ENCODE measurements at regions not wholly inside any gene's neighbourhood (a gene's known extent, or its start where the extent isn't known, plus 50 kb on each side); places are given as distances from the start of the nearest gene placed in this dataset.

DNA sequence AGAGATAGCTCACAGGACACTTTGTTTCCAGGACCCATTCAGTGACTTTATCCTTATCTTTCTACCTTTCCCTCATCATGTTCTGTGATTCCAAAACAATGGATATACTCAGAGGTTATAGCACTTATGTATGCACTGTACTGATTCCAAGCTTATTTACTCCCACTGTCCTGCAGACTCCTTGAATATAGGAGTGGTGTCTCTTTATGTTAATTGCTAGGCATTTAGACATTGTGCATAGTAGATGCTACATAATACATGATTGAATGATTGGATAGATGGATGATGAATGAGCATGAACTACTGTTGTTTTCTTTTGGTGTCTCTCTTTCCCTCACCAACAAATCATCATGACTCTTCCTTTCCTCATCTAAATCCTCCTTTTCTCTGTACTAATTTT lies 279.1 kb upstream of the RAG2 start:
- no peaks in the 10 kb centered on the region for H3K9me3 ChIP-seq
- H3K4me1 ChIP-seq, result no peaks in the 10 kb centered on the region
- intact Hi-C loops (cut with DNase I; ENCODE audit: low total_unique reads), result no loop called here
- no peak for DNase-seq
- no peaks in the 10 kb centered on the region for H3K27me3 ChIP-seq
- no peak overlapping the region for H3K27ac ChIP-seq
- no peak for TF ChIP-seq POLR2A (IDR thresholded peaks at IDR 0.05)
- TF ChIP-seq, protein P1, sequence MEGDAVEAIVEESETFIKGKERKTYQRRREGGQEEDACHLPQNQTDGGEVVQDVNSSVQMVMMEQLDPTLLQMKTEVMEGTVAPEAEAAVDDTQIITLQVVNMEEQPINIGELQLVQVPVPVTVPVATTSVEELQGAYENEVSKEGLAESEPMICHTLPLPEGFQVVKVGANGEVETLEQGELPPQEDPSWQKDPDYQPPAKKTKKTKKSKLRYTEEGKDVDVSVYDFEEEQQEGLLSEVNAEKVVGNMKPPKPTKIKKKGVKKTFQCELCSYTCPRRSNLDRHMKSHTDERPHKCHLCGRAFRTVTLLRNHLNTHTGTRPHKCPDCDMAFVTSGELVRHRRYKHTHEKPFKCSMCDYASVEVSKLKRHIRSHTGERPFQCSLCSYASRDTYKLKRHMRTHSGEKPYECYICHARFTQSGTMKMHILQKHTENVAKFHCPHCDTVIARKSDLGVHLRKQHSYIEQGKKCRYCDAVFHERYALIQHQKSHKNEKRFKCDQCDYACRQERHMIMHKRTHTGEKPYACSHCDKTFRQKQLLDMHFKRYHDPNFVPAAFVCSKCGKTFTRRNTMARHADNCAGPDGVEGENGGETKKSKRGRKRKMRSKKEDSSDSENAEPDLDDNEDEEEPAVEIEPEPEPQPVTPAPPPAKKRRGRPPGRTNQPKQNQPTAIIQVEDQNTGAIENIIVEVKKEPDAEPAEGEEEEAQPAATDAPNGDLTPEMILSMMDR (IDR thresholded peaks at IDR 0.05), result no peak
- no peaks in the 10 kb centered on the region for H3K36me3 ChIP-seq
- H3K4me3 ChIP-seq, result no peak overlapping the region

DNA sequence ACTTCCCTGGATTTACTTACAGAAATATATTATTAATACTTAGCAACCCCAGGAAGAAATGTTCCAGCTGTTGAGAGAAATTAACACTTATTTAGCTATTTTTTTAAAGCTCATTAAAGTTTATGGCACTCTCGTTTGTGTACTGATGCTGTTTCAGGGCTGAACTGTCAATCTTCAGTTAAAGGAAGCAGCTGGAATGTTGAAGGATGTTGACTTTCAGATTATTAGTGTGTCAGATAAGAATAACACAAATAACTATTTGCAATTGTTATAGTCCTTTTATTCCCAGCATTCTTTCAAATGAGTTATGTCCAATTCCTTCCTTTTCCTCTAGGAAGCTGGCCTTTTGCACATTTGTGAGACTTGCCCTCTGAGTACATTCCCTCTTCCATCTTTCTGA lies 278.2 kb upstream of the RAG2 start:
- no peak for TF ChIP-seq POLR2A (IDR thresholded peaks at IDR 0.05)
- TF ChIP-seq, protein P1 (IDR thresholded peaks at IDR 0.05), result no peak
- intact Hi-C loops (cut with DNase I; ENCODE audit: low total_unique reads), result no loop called here
- Histone ChIP-seq H3K4me1 (no peaks in the 10 kb centered on the region), H3K27ac (no peak overlapping the region), H3K9me3 (no peaks in the 10 kb centered on the region), H3K36me3 (no peaks in the 10 kb centered on the region), H3K27me3 (no peaks in the 10 kb centered on the region), H3K4me3 (no peak overlapping the region)
- DNase-seq, result no peak

- H3K27me3 ChIP-seq, result no peaks in the 10 kb centered on the region
- no peak for DNase-seq
- TF ChIP-seq POLR2A (IDR thresholded peaks at IDR 0.05), result no peak
- TF ChIP-seq, protein P1 (IDR thresholded peaks at IDR 0.05), result no peak
- no peak overlapping the region for H3K27ac ChIP-seq
- no peaks in the 10 kb centered on the region for H3K36me3 ChIP-seq
- H3K9me3 ChIP-seq, result no peaks in the 10 kb centered on the region
- H3K4me3 ChIP-seq, result no peak overlapping the region
- intact Hi-C loops (cut with DNase I; ENCODE audit: low total_unique reads), result no loop called here
- H3K4me1 ChIP-seq, result no peaks in the 10 kb centered on the region
Observed at GRCh38 chr11:36874291-36874690, 276.3 kb upstream of the RAG2 start.

DNA sequence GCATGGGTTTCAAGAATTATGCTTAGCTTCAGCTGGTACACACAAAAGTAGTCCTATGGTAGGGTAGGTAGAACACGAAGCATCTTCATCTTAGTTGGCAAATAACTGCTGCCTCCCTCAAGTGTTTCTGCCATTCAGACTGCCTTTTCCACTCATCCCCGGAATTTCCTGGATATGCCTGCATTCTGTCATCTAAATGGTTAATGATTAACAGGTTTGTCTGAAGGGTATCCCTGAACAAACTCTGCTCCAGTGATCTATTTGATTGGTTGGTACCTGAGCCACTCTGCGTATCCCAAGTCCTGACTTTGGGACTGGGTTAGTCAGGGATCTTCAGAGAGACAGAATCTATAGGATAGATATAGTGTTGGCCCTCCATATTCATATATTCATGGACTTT lies 272.3 kb upstream of the RAG2 start:
- TF ChIP-seq, protein P1 (IDR thresholded peaks at IDR 0.05), result no peak
- TF ChIP-seq POLR2A (IDR thresholded peaks at IDR 0.05), result no peak
- Histone ChIP-seq H3K27ac (no peak overlapping the region), H3K27me3 (no peaks in the 10 kb centered on the region), H3K4me1 (no peaks in the 10 kb centered on the region), H3K4me3 (no peak overlapping the region), H3K36me3 (no peaks in the 10 kb centered on the region), H3K9me3 (no peaks in the 10 kb centered on the region)
- DNase-seq, result no peak
- intact Hi-C loops (cut with DNase I; ENCODE audit: low total_unique reads), result no loop called here

DNA sequence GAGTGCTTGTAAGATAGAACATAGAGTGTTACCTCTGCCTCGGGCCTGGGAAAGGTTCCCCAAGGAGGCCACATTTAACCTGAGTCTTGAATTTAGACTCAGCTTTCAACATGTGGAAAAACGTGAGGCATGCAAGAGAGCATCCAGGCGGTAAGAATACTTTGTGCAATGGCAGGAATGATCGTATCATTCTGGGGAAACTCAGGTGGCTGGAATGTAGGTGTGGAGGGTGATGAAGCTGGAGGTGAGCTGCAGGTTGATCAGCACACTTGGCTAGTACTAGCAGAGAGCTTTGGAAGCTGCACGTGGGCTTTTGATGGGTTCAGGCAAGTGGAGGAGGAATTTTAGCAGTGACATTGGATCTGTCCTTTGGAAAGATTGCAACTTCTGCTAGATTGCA lies 270.3 kb upstream of the RAG2 start:
- Histone ChIP-seq H3K9me3 (no peaks in the 10 kb centered on the region), H3K4me3 (no peak overlapping the region), H3K27ac (no peak overlapping the region), H3K36me3 (no peaks in the 10 kb centered on the region), H3K27me3 (no peaks in the 10 kb centered on the region), H3K4me1 (no peaks in the 10 kb centered on the region)
- intact Hi-C loops (cut with DNase I; ENCODE audit: low total_unique reads), result no loop called here
- TF ChIP-seq POLR2A (IDR thresholded peaks at IDR 0.05), result no peak
- TF ChIP-seq, protein P1 (IDR thresholded peaks at IDR 0.05), result no peak
- DNase-seq, result no peak

Data from uterus (tissue), 3 donors.